WTC11 (cell line): ENCODE measurements at regions not wholly inside any gene's neighbourhood (a gene's known extent, or its start where the extent isn't known, plus 50 kb on each side); places are given as distances from the start of the nearest gene placed in this dataset.

ENCODE experiments used
- ATAC-seq: fragments of 200-7000 bp; cut with Tn5 transposase; 2 replicates; pipeline ENCODE4 v1.10.0; 2021; ENCODE audit warnings: mild to moderate bottlenecking, moderate library complexity
- CTCF ChIA-PET: fragments of 300-600 bp; sonication (Branson Sonifier 250); formaldehyde crosslinking; loops from one replicate; lab custom pipeline; 2021; ENCODE audit warnings: antibody characterized with exemption; lab: Charles Lee
- POLR2A ChIA-PET: fragments of 350-600 bp; sonication (Branson Sonifier 250); formaldehyde crosslinking; loops from one replicate; lab custom pipeline; 2021; ENCODE audit warnings: antibody characterized with exemption; lab: Charles Lee
- DNase-seq: peaks from one replicate; pipeline ENCODE4 v3.0.0; 2021; ENCODE audit warnings: low spot score
- H3K27ac Mint-ChIP-seq: 2 replicates; pipeline ENCODE4 v1.8.0; 2021; ENCODE audit warnings: mixed read lengths
- H3K27me3 Mint-ChIP-seq: 2 replicates; pipeline ENCODE4 v1.8.0; 2021; ENCODE audit warnings: low read depth, mild to moderate bottlenecking, moderate library complexity, mixed read lengths
- H3K36me3 Mint-ChIP-seq: 2 replicates; pipeline ENCODE4 v1.8.0; 2021; ENCODE audit warnings: mixed read lengths
- H3K4me1 Mint-ChIP-seq: 2 replicates; pipeline ENCODE4 v1.8.0; 2022; ENCODE audit warnings: mixed read lengths
- H3K4me3 Mint-ChIP-seq: 2 replicates; pipeline ENCODE4 v1.8.0; 2021; ENCODE audit warnings: mild to moderate bottlenecking, moderate library complexity, mixed read lengths
- H3K9me3 Mint-ChIP-seq: 2 replicates; pipeline ENCODE4 v1.8.0; 2021; ENCODE audit warnings: mixed read lengths
- AFF4 ChIP-seq: sonication (generic); formaldehyde crosslinking; IDR thresholded peaks from 2 replicates; pipeline ENCODE4 v1.8.1; 2023; ENCODE audit warnings: mild to moderate bottlenecking, missing genetic modification reagents, borderline replicate concordance
- CREB1 ChIP-seq: sonication (generic); formaldehyde crosslinking; IDR thresholded peaks from 2 replicates; pipeline ENCODE4 v1.8.0; 2023; ENCODE audit warnings: mild to moderate bottlenecking, missing genetic modification reagents
- ELF4 ChIP-seq: sonication (generic); formaldehyde crosslinking; IDR thresholded peaks from 2 replicates; pipeline ENCODE4 v1.8.1; 2022; ENCODE audit warnings: low read depth, mild to moderate bottlenecking, moderate library complexity, missing genetic modification reagents
- ERG ChIP-seq: fragments of 250-450 bp; sonication (Bioruptor Pico); IDR thresholded peaks from 2 replicates; pipeline ENCODE4 v1.8.0; 2021; ENCODE audit warnings: mild to moderate bottlenecking
- FOXJ3 ChIP-seq: sonication (generic); formaldehyde crosslinking; IDR thresholded peaks from 2 replicates; pipeline ENCODE4 v1.9.0; 2021; ENCODE audit warnings: missing genetic modification reagents, mild to moderate bottlenecking, borderline replicate concordance
- FOXP4 ChIP-seq: sonication (generic); formaldehyde crosslinking; IDR thresholded peaks from 2 replicates; pipeline ENCODE4 v1.8.0; 2022; ENCODE audit warnings: mild to moderate bottlenecking, missing genetic modification reagents
- IRF1 ChIP-seq: sonication (generic); formaldehyde crosslinking; IDR thresholded peaks from 2 replicates; pipeline ENCODE4 v1.8.0; 2023; ENCODE audit warnings: missing genetic modification reagents
- KAT7 ChIP-seq: sonication (generic); formaldehyde crosslinking; IDR thresholded peaks from 2 replicates; pipeline ENCODE4 v1.8.1; 2023; ENCODE audit warnings: missing genetic modification reagents, mild to moderate bottlenecking, borderline replicate concordance
- NFATC4 ChIP-seq: fragments of 250-450 bp; sonication (Bioruptor Pico); IDR thresholded peaks from 2 replicates; pipeline ENCODE4 v1.9.0; 2021; ENCODE audit warnings: mild to moderate bottlenecking
- NFYB ChIP-seq: sonication (generic); formaldehyde crosslinking; conservative IDR thresholded peaks from 2 replicates; pipeline ENCODE4 v1.8.0; 2022; ENCODE audit warnings: low read depth, missing genetic modification reagents
- NR1H2 ChIP-seq: sonication (generic); formaldehyde crosslinking; IDR thresholded peaks from 2 replicates; pipeline ENCODE4 v1.9.0; 2021; ENCODE audit warnings: mild to moderate bottlenecking, moderate library complexity, missing genetic modification reagents
- SP1 ChIP-seq: sonication (generic); formaldehyde crosslinking; conservative IDR thresholded peaks from 2 replicates; pipeline ENCODE4 v1.8.1; 2022; ENCODE audit warnings: missing genetic modification reagents
- TCF7 ChIP-seq: sonication (generic); formaldehyde crosslinking; IDR thresholded peaks from 2 replicates; pipeline ENCODE4 v1.8.0; 2022; ENCODE audit warnings: mild to moderate bottlenecking, low read depth, missing genetic modification reagents, moderate library complexity
- ZBTB21 ChIP-seq: sonication (generic); formaldehyde crosslinking; IDR thresholded peaks from 2 replicates; pipeline ENCODE4 v1.8.1; 2023; ENCODE audit warnings: mild to moderate bottlenecking, missing genetic modification reagents, borderline replicate concordance
- ZMAT4 ChIP-seq: fragments of 250-450 bp; sonication (Bioruptor Pico); IDR thresholded peaks from 2 replicates; pipeline ENCODE4 v1.9.0; 2021; ENCODE audit warnings: mild to moderate bottlenecking
- ZNF121 ChIP-seq: sonication (generic); formaldehyde crosslinking; IDR thresholded peaks from 2 replicates; pipeline ENCODE4 v1.8.0; 2023; ENCODE audit warnings: missing genetic modification reagents
- ZNF263 ChIP-seq: sonication (generic); formaldehyde crosslinking; IDR thresholded peaks from 2 replicates; pipeline ENCODE4 v1.8.1; 2022; ENCODE audit warnings: low read depth, mild to moderate bottlenecking, moderate library complexity, missing genetic modification reagents
- TF ChIP-seq, protein P1 (sequence below): sonication (generic); formaldehyde crosslinking; IDR thresholded peaks from 2 replicates; pipeline ENCODE4 v1.8.0; 2022; ENCODE audit warnings: missing genetic modification reagents
- TF ChIP-seq, protein P2 (sequence below): sonication (generic); formaldehyde crosslinking; IDR thresholded peaks from 2 replicates; pipeline ENCODE4 v1.8.1; 2023; ENCODE audit warnings: mild to moderate bottlenecking, missing genetic modification reagents, moderate library complexity
- TF ChIP-seq, protein P3 (sequence below): sonication (generic); formaldehyde crosslinking; IDR thresholded peaks from 2 replicates; pipeline ENCODE4 v1.8.0; 2023; ENCODE audit warnings: mild to moderate bottlenecking, missing genetic modification reagents

DNA sequence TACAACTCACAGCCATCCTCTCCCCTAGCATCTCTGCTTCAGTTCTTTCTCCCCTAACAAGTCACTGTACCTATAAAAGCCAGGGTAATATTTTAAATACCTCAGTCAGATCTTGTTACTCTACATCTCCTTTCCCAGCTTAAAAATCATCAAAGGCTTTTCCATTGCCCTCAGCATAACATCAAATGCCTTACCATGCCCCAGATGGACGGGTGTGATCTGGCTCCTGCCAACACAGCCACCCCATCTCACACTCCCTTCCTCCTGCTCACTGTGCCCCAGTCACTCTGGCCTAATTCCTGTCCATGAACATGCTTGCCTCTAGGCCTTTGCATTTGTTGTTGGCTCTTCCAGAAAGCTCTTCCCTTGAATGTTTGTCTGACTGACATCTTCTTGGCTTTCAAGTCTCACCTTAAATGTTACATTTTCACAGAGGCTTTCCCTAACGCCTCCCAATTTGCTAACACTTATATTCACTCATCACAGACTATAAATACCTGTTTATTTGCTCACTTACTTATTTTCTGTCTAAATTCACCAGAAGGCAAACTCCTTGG, 640.9 kb downstream of the NYAP2 start (continued):
- TF ChIP-seq NFATC4 (CRISPR knock-in tag) (no peak), KAT7 (CRISPR knock-in tag) (no peak), FOXJ3 (CRISPR knock-in tag) (no peak), ZMAT4 (CRISPR knock-in tag) (no peak), ERG (no peak), NR1H2 (no peak), CREB1 (CRISPR knock-in tag) (no peak), ZBTB21 (CRISPR knock-in tag) (no peak)

GRCh38 chr2:226037526-226037925, 638.0 kb downstream of the NYAP2 start:
- ATAC-seq: no peak
- H3K36me3 Mint-ChIP-seq: no peaks in the 10 kb centered on the region
- DNase-seq: no peak
- no peaks in the 10 kb centered on the region; the same call in 1 of the 2 replicates for H3K27me3 Mint-ChIP-seq
- ChIA-PET POLR2A (no interaction called here), CTCF (no interaction called here)
- H3K27ac Mint-ChIP-seq: no peak overlapping the region
- H3K4me3 Mint-ChIP-seq: no peak overlapping the region
- H3K9me3 Mint-ChIP-seq: peaks cover 13% of the 10 kb centered on the region
- H3K4me1 Mint-ChIP-seq: peaks cover 3% of the 10 kb centered on the region
- TF ChIP-seq, protein P1, sequence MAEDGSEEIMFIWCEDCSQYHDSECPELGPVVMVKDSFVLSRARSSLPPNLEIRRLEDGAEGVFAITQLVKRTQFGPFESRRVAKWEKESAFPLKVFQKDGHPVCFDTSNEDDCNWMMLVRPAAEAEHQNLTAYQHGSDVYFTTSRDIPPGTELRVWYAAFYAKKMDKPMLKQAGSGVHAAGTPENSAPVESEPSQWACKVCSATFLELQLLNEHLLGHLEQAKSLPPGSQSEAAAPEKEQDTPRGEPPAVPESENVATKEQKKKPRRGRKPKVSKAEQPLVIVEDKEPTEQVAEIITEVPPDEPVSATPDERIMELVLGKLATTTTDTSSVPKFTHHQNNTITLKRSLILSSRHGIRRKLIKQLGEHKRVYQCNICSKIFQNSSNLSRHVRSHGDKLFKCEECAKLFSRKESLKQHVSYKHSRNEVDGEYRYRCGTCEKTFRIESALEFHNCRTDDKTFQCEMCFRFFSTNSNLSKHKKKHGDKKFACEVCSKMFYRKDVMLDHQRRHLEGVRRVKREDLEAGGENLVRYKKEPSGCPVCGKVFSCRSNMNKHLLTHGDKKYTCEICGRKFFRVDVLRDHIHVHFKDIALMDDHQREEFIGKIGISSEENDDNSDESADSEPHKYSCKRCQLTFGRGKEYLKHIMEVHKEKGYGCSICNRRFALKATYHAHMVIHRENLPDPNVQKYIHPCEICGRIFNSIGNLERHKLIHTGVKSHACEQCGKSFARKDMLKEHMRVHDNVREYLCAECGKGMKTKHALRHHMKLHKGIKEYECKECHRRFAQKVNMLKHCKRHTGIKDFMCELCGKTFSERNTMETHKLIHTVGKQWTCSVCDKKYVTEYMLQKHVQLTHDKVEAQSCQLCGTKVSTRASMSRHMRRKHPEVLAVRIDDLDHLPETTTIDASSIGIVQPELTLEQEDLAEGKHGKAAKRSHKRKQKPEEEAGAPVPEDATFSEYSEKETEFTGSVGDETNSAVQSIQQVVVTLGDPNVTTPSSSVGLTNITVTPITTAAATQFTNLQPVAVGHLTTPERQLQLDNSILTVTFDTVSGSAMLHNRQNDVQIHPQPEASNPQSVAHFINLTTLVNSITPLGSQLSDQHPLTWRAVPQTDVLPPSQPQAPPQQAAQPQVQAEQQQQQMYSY (CRISPR knock-in tag): no peak
- TF ChIP-seq SP1 (CRISPR knock-in tag) (no peak), NFATC4 (CRISPR knock-in tag) (no peak), FOXP4 (CRISPR knock-in tag) (no peak), ZNF263 (CRISPR knock-in tag) (no peak), AFF4 (CRISPR knock-in tag) (no peak), ELF4 (CRISPR knock-in tag) (no peak), TCF7 (CRISPR knock-in tag) (no peak), NFYB (CRISPR knock-in tag) (no peak), ZNF121 (no peak), IRF1 (CRISPR knock-in tag) (no peak)
- TF ChIP-seq, protein P2, sequence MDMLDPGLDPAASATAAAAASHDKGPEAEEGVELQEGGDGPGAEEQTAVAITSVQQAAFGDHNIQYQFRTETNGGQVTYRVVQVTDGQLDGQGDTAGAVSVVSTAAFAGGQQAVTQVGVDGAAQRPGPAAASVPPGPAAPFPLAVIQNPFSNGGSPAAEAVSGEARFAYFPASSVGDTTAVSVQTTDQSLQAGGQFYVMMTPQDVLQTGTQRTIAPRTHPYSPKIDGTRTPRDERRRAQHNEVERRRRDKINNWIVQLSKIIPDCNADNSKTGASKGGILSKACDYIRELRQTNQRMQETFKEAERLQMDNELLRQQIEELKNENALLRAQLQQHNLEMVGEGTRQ (CRISPR knock-in tag): no peak
- TF ChIP-seq, protein P3, sequence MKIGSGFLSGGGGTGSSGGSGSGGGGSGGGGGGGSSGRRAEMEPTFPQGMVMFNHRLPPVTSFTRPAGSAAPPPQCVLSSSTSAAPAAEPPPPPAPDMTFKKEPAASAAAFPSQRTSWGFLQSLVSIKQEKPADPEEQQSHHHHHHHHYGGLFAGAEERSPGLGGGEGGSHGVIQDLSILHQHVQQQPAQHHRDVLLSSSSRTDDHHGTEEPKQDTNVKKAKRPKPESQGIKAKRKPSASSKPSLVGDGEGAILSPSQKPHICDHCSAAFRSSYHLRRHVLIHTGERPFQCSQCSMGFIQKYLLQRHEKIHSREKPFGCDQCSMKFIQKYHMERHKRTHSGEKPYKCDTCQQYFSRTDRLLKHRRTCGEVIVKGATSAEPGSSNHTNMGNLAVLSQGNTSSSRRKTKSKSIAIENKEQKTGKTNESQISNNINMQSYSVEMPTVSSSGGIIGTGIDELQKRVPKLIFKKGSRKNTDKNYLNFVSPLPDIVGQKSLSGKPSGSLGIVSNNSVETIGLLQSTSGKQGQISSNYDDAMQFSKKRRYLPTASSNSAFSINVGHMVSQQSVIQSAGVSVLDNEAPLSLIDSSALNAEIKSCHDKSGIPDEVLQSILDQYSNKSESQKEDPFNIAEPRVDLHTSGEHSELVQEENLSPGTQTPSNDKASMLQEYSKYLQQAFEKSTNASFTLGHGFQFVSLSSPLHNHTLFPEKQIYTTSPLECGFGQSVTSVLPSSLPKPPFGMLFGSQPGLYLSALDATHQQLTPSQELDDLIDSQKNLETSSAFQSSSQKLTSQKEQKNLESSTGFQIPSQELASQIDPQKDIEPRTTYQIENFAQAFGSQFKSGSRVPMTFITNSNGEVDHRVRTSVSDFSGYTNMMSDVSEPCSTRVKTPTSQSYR (CRISPR knock-in tag): no peak
